HCT116 (cell line): ENCODE measurements at regions not wholly inside any gene's neighbourhood (a gene's known extent, or its start where the extent isn't known, plus 50 kb on each side); places are given as distances from the start of the nearest gene placed in this dataset.

Source experiments
- ATAC-seq: fragments of 200-7000 bp; cut with Tn5 transposase; 2 replicates; pipeline ENCODE4 v1.9.1; 2020; ENCODE audit warnings: mild to moderate bottlenecking, moderate library complexity
- BruUV-seq: library from RNA; stranded (reverse); fragments of 400-500 nt; replicated peaks from 2 replicates; lab custom pipeline; 2021; lab: Mats Ljungman, UMichigan
- CTCF ChIA-PET: fragments of 300-600 bp; sonication (Branson Sonifier 250); formaldehyde crosslinking; loops from one replicate; lab custom pipeline; 2021; ENCODE audit warnings: antibody characterized with exemption; lab: Charles Lee
- POLR2A ChIA-PET: fragments of 300-600, 350-600 bp; sonication (Branson Sonifier 250); formaldehyde crosslinking; loops from one replicate; lab custom pipeline; 2021; ENCODE audit warnings: antibody characterized with exemption; lab: Charles Lee
- RAD21 ChIA-PET, 2 experiments: fragments of 300-600 bp; sonication (Branson Sonifier 250); formaldehyde crosslinking; loops; one replicate each; lab custom pipeline; 2023; ENCODE audit warnings: low total read pairs in 2 of 2; ENCODE audit not compliant: uncharacterized antibody in 2 of 2, unreplicated experiment in 2 of 2, low non-redundant PET in 1 of 2; lab: Charles Lee
- DNase-seq: peaks from one replicate; pipeline ENCODE4 v3.0.0-alpha.2; 2010; ENCODE audit warnings: low read depth, low spot score
- H2AFZ ChIP-seq: fragments of 200-600 bp; shearing (Covaris generic), sonication (generic); 2 replicates; pipeline ENCODE4 v1.6.1; 2017; ENCODE audit warnings: low read depth, mixed run types, mixed read lengths, antibody characterized with exemption, low read length; ENCODE audit not compliant: poor library complexity, severe bottlenecking
- H3K27ac ChIP-seq: 2 replicates; pipeline ENCODE4 v1.5.1; 2012; ENCODE audit warnings: low read depth, low read length
- H3K27me3 ChIP-seq: fragments of 200-600 bp; sonication (generic); 2 replicates; pipeline ENCODE4 v1.6.1; 2016; ENCODE audit warnings: mixed run types, low read length, mixed read lengths; ENCODE audit not compliant: insufficient read depth
- H3K36me3 ChIP-seq, 2 experiments: fragments of 200-500 bp in 1 of 2; fragments of 200-600 bp in 1 of 2; sonication (Bioruptor generic) in 1 of 2; sonication (generic) in 1 of 2; 2 replicates each; pipeline versions ENCODE4 v1.5.1 to v1.6.1; 2014 to 2016; ENCODE audit warnings: low read length in 2 of 2, inconsistent platforms in 1 of 2, mixed read lengths in 1 of 2, mixed run types in 1 of 2; ENCODE audit not compliant: insufficient read depth in 2 of 2, control insufficient read depth in 1 of 2
- H3K4me1 ChIP-seq, 2 experiments: fragments of 200-600 bp in 1 of 2; sonication (generic) in 1 of 2; 2 replicates each; pipeline versions ENCODE4 v1.5.1 to v1.6.1; 2012 to 2017; ENCODE audit warnings: low read length in 2 of 2, inconsistent platforms in 1 of 2, mild to moderate bottlenecking in 1 of 2, mixed read lengths in 1 of 2, mixed run types in 1 of 2, moderate library complexity in 1 of 2; ENCODE audit not compliant: insufficient read depth in 2 of 2, control insufficient read depth in 1 of 2
- H3K4me2 ChIP-seq: fragments of 200-600 bp; sonication (generic); 2 replicates; pipeline ENCODE4 v1.6.1; 2017; ENCODE audit warnings: mixed run types, low read length, mixed read lengths
- H3K4me3 ChIP-seq, 2 experiments: fragments of 200-600 bp in 1 of 2; sonication (generic) in 1 of 2; replicated peaks in 1 of 2; 2 replicates each; pipeline ENCODE4 v1.5.1; 2011 to 2016; ENCODE audit warnings: low read length in 2 of 2, control low read depth in 1 of 2, low read depth in 1 of 2, mild to moderate bottlenecking in 1 of 2, mixed read lengths in 1 of 2, mixed run types in 1 of 2
- H3K79me2 ChIP-seq: fragments of 200-600 bp; sonication (generic); 2 replicates; pipeline ENCODE4 v1.6.1; 2017; ENCODE audit warnings: mild to moderate bottlenecking, mixed run types, low read length, moderate library complexity, mixed read lengths; ENCODE audit not compliant: insufficient read depth
- H3K9ac ChIP-seq: fragments of 200-600 bp; sonication (generic); 2 replicates; pipeline ENCODE4 v1.6.1; 2016; ENCODE audit warnings: low read length, mixed read lengths
- H3K9me2 ChIP-seq: fragments of 200-600 bp; sonication (generic), shearing (Covaris generic); 2 replicates; pipeline ENCODE4 v1.6.1; 2017; ENCODE audit warnings: mixed run types, mild to moderate bottlenecking, moderate library complexity; ENCODE audit not compliant: insufficient read depth
- H3K9me3 ChIP-seq, 2 experiments: fragments of 200-500 bp in 1 of 2; fragments of 200-600 bp in 1 of 2; sonication (Bioruptor generic) in 1 of 2; sonication (generic) in 1 of 2; 2 replicates each; pipeline ENCODE4 v1.6.1; 2014 to 2017; ENCODE audit warnings: low read length in 2 of 2, mixed read lengths in 2 of 2, inconsistent platforms in 1 of 2, low read depth in 1 of 2, mild to moderate bottlenecking in 1 of 2, mixed run types in 1 of 2, moderate library complexity in 1 of 2; ENCODE audit not compliant: control insufficient read depth in 1 of 2, insufficient read depth in 1 of 2
- H4K20me1 ChIP-seq: fragments of 200-600 bp; sonication (generic), shearing (Covaris generic); 2 replicates; pipeline ENCODE4 v1.6.1; 2017; ENCODE audit warnings: mixed run types, mild to moderate bottlenecking, moderate library complexity; ENCODE audit not compliant: insufficient read depth
- CBX3 ChIP-seq: IDR thresholded peaks from 2 replicates; pipeline ENCODE4 v1.6.1; 2012; ENCODE audit warnings: low read depth
- CEBPB ChIP-seq: IDR thresholded peaks from 2 replicates; pipeline ENCODE4 v1.6.1; 2012; ENCODE audit warnings: low read depth
- EZH2 ChIP-seq: fragments of 200-600 bp; sonication (generic); IDR thresholded peaks from 2 replicates; pipeline ENCODE4 v1.6.1; 2017; ENCODE audit warnings: antibody characterized with exemption, mixed run types
- FOSL1 ChIP-seq: IDR thresholded peaks from 2 replicates; pipeline ENCODE4 v1.6.1; 2012; ENCODE audit warnings: low read depth
- MAX ChIP-seq: IDR thresholded peaks from 2 replicates; pipeline ENCODE4 v1.6.1; 2012
- POLR2A ChIP-seq: IDR thresholded peaks from 2 replicates; pipeline ENCODE4 v1.7.0; 2011; ENCODE audit warnings: borderline replicate concordance; ENCODE audit not compliant: insufficient read depth, insufficient read length; ENCODE audit errors: extremely low read depth
- POLR2AphosphoS5 ChIP-seq: IDR thresholded peaks from 2 replicates; pipeline ENCODE4 v1.6.1; 2011; ENCODE audit warnings: mild to moderate bottlenecking, low read depth, low read length, moderate library complexity
- SP1 ChIP-seq: IDR thresholded peaks from 2 replicates; pipeline ENCODE4 v1.6.1; 2012; ENCODE audit warnings: low read depth
- SRF ChIP-seq: IDR thresholded peaks from 2 replicates; pipeline ENCODE4 v1.6.1; 2012; ENCODE audit warnings: low read depth
- YY1 ChIP-seq: IDR thresholded peaks from 2 replicates; pipeline ENCODE4 v1.6.1; 2011; ENCODE audit warnings: low read length, low read depth, moderate library complexity, mild to moderate bottlenecking; ENCODE audit not compliant: insufficient replicate concordance; ENCODE audit errors: extremely low read depth
- ZNF274 ChIP-seq: fragments of 200-500 bp; sonication (Bioruptor generic); IDR thresholded peaks from 2 replicates; pipeline ENCODE4 v1.6.1; 2014; ENCODE audit warnings: mild to moderate bottlenecking, low read depth, low read length, inconsistent platforms
- intact Hi-C: fragments of 100-400 bp; cut with micrococcal nuclease; formaldehyde crosslinking; loops from 2 replicates; pipeline ENCODE4 v1.10.0; 2022

GRCh38 chr9:87792831-87793288, 66.9 kb downstream of the CTSL start (continued):
- TF ChIP-seq SP1 (peak; percentile 63), YY1 (no peak)

- CTCF ChIA-PET, result interaction anchor here (1.6 kb wide), 1 partner anchor 19 kb away, joined by 3 read pairs; no protein-coding TSS in a partner anchor
- intact Hi-C loops, result loop anchor here (2.0 kb wide), 1 partner anchor 66 kb away; the partner anchor contains the start of gene CTSL
- H3K27ac ChIP-seq, result no peak overlapping the region
- peak overlapping the region; percentile 78 for H3K4me2 ChIP-seq
- POLR2A ChIA-PET, result interaction anchor here (0.6 kb wide), 1 partner anchor 100 kb away, joined by 8 read pairs; no protein-coding TSS in a partner anchor
- H3K9me3 ChIP-seq, result no peaks in the 10 kb centered on the region
- no TSS peak for BruUV-seq
- no peaks in the 10 kb centered on the region for H3K9me2 ChIP-seq
- peak overlapping the region; percentile 99 for H2AFZ ChIP-seq
- DNase-seq, result no peak
- TF ChIP-seq FOSL1 (peak; percentile 35; the same call in 1 of the 2 replicates), POLR2AphosphoS5 (no peak), MAX (no peak), SRF (peak; percentile 42; the same call in 1 of the 2 replicates), EZH2 (no peak), POLR2A (no peak), CBX3 (no peak), CEBPB (peak; percentile 91), ZNF274 (no peak)
- TF ChIP-seq, all 23 proteins: peak for 3
- peak; percentile 52 for ATAC-seq
- peak overlapping the region in 1 of 2 experiments; percentile 43; a peak in 2 of 4 replicates for H3K4me3 ChIP-seq
- no peaks in the 10 kb centered on the region for H3K36me3 ChIP-seq
- H3K4me1 ChIP-seq, result peaks cover 5 to 22% of the 10 kb centered on the region in 2 experiments; a peak in 3 of 4 replicates
- RAD21 ChIA-PET, result no interaction called here
- no peaks in the 10 kb centered on the region for H3K27me3 ChIP-seq
- H3K9ac ChIP-seq, result peak overlapping the region; percentile 24; the same call in 1 of the 2 replicates
- no peaks in the 10 kb centered on the region for H4K20me1 ChIP-seq
- H3K79me2 ChIP-seq, result no peaks in the 10 kb centered on the region
Measured at GRCh38 chr9:87793292-87793691, 67.4 kb downstream of the CTSL start.
